NCI-H69 (cell line): ENCODE measurements at regions not wholly inside any gene's neighbourhood (a gene's known extent, or its start where the extent isn't known, plus 50 kb on each side); places are given as distances from the start of the nearest gene placed in this dataset.

Experiments
- DNase-seq: peaks from one replicate; lab custom pipeline; 2025; lab: John Stamatoyannopoulos, UW

DNA sequence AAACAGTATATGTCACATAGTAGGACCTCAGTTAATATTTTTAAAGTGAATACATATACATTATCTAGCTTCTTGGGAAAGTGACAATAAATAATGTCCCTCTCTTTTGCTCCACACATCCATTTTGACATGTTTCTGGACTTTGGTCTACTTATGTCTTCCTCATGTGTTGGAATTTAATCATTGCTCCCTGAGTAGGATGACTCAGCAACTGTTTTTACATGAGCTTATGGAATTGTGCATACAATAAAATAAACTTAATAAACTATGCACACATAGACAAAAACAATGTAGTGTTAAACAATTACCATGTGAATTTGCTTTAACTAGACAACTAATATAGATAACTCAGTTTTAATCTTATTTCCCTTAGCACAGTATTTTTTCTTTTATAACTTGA lies 503.8 kb downstream of the TFAP2B start:
- no peak for DNase-seq

DNA sequence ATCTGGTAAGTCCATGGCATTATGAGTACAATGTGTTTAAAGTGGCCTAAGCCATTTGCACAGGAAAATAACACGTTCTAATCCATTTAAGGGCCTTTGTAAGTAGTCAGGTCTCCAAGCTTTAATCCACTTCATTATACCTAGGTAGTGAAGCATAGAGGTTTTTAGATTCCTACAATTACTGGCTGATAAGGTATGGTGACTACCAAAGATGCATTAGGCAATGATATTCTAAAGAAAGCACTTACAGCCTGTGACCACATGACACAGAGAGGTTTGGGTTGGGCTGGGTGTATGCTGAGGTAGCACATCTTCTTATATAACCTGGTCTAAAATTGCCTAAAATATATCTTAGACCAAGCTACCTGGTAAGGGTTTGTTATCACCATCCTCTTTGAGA lies 504.4 kb downstream of the TFAP2B start:
- peak; percentile 33 for DNase-seq

DNA sequence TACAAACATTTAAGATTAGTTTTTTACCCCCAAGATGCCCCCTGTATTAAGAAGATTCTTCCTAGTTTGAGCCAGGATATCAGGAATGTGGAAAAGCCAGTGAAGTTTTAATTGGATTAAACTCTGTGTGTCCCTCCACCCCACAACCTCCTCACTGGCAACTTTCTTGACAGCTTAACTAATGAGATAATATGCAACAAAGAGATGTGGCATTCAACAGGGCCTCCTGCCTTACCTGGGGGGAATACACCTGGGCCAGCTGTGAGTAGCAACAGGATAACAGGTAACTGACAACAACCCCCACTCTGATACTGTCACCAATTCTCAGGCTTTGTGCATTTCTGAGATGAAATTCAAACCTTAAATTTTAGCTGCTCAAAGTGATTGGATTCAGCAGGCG lies 512.3 kb downstream of the TFAP2B start:
- DNase-seq: no peak

DNA sequence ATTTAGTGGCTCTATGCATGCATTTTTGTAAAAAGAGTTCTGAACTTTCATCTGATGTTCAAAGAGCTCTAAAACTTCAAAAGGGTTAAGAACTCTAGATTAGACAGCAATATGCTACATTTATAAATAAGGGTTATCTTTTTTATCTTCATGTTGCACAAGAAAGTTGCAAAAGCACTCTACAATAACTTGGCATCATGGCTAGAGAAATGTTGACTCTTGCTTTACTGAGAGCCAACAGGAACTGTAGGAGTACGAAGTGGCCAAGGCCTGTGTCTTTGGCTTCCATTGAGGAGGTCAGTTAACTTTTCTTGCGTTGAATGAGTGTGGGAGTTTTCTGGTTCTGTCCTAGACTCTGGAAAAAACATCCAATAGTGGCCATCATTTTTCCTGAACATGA lies 516.9 kb downstream of the TFAP2B start:
- DNase-seq: no peak

DNA sequence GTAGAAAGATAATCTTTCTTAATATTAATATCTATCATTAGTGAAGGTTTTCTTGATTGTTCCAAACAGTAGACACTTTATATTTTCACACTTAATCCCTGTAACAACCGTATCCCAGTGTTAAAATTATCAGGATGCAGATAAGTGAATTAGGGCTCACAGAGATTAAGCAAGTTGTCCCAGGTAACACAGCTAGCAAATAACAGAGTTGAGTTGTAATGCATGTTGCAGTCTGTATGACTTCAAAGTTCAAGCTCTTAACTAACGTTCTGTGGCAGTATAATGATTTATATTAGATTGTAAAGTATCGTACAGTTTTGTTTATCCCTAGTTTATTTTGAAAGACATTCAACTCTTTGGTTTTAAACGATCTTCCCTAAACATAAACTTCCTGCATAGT lies 517.5 kb downstream of the TFAP2B start:
- no peak for DNase-seq

DNA sequence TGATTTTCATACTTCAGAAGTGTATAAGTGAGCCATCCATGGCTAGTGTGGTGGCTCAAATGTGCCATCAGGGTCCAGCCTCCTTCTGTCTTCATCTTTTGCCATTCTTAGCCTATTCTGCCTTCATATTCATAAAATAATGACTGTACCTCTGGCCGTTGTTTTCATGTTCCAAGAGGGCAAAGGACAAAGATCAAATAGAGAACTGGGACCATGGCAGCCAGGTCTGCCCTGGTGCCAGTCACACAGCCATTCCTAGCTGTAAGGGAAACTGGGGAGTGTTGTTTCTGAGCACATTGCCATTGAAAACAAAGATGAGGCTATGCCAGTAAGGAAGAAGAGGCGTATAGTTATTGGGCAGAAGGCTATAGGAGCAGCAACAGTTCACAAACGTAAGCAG lies 518.6 kb downstream of the TFAP2B start:
- no peak for DNase-seq

DNA sequence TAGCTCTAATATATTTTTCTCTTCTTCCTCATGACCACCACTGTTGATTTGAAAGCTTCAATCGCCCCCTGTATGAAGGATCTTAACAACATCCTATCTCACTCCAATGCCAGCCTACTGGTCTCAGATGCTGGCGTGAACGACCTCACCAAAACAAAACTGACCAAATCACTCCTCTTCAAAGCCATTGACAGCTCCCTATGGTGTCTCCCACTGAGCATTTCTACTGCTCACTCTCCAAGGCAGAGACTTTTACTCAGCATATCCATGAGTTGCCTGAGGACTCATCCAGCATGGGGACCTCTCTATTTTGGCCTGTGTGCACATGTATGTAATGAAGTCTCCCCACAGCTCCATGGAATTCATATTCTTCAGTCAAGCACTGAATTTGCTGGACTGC lies 520.4 kb downstream of the TFAP2B start:
- DNase-seq: no peak

DNA sequence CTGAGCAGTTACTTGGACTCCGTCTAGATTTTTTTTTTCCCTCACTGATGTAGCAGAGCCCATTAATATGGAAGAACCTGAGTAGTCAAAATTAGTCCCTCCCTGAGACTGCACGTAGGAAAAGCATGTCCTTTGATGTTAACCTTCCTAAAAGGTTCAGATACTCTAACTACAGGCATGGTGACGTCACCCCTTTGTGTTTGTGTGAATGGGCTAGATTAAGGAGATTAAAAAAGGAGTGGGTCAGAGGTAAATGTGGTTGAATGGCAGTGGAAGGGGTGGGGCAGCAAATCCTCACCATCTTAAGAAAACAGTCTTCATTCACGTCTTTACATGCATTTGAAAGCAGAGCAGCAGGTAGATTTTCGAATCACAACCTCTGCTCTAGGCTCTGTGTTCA lies 521.1 kb downstream of the TFAP2B start:
- DNase-seq: peak; percentile 68

DNA sequence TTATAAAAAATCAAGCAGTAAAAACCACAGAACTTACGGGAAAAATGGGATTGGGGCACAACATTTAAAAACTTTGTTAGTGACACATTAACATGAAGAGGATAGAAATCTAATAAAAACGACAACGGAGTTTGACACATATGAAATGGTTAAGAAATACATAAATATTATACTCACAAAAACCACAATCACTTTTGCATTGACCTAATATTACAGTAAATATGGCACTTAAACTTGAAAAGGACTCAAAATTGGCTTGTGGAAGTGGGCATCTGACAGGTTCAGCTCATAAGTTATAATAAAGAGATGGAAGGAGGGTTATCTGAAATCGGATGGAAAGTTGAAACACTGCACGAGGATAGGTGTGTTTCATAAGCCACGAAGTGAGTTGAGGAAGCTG lies 523.7 kb downstream of the TFAP2B start:
- no peak for DNase-seq

DNA sequence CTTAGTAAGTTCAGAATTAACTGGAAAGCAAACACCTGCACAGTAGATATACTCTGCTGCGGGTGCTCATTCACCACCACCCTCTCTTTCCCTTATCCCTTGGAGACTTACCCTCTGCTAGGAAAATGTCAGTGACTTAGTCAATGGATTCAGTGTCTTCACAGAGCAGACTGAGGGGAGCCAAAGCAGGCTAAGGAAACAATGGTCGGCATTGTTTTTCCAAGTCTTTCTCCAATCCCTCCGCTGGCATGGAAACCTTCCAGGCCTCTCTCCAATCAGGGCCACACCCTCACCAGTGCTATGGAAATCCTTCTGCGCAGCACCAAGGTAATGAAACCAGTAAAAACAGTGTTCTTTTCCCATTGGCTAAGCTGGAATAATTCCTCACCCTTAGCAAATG lies 531.2 kb downstream of the TFAP2B start:
- no peak for DNase-seq

DNA sequence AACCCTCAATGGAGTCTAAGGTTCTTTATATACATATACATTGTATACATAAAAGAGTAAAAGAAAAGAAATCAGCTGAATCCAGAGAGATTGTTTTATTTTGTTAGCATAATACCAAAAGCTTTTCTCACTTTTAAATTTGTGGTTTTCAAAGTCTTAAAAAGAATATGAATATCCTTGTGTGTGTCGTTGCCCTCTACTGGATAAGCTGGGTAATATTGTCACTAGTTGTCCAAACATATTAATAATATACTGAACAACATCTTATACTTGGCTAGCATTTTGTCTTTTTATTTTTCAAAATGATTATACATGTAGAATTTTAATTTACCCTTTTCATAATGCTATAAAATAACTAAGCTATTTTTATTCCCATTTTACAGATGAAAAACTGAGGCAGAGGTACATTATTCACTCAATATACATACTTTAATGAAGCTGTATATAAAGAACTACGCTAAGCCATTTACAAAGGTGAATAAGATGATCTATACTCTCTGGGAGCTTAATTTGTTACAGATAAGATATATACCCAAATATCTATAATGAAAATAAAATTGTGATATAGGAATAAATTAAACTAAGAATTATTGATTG lies 531.7 kb downstream of the TFAP2B start:
- peak; percentile 44 for DNase-seq

DNA sequence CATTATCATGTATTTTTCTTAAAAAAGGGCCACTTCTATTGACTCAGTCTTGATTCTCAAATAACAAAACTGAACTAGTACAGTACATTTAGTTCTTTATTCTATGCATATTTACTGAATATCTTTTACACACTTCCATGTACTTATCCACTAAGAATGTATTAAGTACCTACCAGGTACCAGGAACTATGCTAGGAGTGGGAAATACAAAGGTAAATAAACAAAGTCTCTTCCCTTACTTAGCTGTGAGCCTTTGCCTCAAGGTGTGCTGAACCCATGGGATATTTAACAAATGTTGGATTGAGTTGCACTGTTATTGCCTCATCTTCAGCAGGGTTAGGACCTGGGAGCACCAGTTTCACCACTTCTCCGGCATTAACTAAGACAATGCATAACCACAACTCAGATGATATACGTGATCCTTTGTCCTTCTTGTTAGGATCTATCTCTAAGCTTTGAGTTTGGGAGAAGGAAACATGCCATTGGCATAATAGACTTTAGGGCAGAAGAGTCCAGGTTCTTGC lies 533.9 kb downstream of the TFAP2B start:
- peak; percentile 14 for DNase-seq

DNA sequence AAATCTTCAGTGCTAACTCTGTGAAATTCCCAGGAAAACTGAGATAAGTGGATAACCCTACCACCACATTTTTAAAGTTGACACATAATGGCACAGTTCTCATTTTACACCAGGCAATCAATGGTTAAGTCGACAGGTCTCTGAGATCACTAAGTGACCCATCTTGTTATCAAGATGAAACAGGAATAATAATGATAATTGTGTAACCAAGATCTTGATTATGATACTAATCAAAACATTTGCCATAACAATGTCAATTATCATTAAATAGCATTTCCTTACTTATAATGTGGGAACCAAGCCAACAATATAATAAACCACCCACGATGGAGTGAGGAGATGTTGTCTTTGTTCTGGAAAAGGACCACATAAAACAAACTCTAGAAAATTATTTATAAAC lies 541.6 kb downstream of the TFAP2B start:
- peak; percentile 23 for DNase-seq

DNA sequence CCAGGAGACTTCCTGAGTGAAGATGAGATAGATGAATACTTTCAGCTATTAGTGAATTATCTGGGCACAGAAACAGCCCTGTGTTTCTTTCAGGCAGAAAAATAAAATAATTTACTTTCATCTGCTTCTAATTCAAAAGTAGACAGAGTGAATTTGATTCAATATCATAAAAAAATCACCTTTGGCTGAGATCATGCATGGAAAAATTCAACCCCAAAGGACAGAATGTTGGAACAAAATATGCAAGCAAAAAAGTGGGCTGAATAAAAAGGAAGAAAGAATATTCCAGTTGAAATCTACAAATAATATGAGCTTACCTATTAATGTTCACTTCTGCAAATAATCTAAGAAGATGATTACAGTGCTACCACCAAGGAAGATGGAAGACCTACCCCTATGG lies 546.9 kb downstream of the TFAP2B start:
- no peak for DNase-seq

DNA sequence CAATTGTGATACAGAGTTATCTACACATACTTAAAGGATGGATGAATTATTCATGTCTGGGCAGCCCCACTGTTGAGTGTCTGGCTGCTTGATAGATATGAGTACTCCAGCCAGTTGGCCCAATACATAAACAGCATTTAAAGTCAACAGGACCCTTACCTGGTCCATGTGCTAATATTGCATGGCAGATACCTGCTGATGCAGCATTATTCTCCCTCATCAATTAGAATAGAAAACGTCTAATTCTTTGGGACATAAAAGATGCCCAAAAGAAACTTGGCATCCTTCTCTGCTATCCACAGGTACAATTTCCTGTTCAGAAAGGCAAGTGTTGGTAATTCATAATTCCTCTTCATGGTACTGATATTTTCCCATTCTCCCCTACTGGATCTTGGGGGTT lies 550.8 kb downstream of the TFAP2B start:
- no peak for DNase-seq

DNA sequence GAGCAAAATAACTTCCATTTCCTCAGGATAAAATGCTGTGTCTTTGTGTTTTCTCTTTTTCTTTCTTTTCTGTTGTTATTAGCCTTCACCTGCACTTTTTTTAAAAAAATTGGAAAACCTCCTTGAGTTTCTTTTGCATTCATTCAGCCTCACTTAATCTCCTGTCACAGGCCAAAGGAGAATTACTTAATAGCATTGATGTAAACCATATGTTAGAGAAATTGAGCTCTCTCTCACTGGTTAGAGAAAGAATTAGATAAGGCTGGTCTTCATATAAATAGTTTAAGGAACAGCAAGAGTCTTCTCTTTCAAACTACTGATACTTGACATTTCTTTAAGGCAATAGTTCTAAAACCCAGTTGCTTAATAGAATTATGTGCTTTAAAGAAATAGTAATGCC lies 564.2 kb downstream of the TFAP2B start:
- DNase-seq: no peak

DNA sequence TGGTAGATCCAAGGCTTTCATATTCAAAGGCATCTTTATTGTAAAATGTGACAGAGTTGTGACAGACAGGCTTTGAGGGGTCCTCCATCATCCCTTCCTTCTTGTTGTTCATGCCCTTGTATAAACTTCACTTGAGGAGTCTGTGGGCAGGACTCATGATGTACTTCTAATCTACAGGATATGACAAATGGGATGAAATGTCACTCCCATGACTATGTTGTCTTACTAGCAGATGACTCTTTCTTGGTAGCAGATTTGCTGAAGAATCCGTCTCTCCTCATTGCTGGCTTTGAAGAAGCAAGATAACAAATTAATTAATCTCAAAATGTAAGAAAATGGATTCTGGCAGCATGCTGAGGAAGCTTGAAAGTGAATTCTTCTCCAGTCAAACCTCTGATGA lies 566.1 kb downstream of the TFAP2B start:
- no peak for DNase-seq

DNA sequence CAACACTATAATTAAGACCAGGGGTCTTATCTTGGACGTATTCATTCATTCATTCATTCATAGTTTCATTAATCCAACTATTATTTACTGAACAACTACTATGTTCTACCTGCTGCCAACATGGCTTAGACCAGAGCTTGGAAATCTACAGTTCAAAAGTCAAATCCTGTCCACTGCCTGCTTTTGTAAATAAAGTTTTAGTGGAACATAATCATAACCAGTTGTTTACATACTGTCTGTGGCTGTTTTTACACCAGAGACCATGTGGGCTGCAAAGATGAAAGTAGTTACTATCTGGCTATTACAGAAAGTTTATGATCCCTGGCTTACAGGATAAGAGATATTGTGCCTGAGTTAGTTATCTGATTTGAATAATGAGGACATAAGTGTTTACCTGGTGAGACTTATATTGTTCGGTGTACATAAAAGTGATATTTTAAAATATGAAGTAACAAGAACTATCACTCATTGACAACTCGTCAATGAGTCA lies 567.7 kb downstream of the TFAP2B start:
- DNase-seq: no peak

DNA sequence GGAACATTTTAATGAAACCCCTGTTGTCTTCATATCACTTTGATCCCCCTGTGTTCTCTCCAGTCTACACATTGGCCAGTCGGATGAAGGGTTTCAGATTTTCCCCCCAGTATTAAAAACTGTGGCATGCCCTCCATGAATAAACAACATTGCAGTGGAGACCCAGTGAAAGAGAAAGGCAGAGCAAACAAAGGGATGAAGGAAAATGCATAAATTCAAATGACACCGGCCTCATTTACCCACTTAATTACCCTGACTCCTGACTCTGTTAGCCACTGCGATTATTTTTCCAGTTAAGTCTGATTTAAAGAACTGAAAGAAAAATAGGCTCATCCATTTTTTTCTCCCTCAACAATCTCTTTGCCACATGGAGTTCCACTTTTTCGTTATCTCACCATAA lies 569.2 kb downstream of the TFAP2B start:
- peak; percentile 94 for DNase-seq

DNA sequence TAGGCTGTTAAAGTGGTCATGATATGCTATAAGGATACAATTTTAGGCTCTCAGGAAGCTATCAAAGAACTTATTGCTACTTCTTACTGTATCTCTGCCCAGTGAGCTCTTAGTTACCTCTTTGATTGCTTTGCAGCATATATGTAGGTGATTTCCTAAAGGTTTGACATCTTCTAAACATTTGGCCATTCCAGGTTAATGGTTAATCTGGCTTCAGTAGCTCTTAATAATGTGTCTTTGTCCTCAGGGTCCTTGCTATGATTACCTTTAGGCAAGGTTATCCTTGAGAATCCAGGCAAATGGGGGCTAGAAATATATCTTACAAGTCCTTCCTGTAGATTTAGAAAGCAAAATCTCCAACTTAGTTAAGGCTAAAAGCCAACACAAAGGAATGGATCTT lies 575.4 kb downstream of the TFAP2B start:
- DNase-seq: no peak

DNA sequence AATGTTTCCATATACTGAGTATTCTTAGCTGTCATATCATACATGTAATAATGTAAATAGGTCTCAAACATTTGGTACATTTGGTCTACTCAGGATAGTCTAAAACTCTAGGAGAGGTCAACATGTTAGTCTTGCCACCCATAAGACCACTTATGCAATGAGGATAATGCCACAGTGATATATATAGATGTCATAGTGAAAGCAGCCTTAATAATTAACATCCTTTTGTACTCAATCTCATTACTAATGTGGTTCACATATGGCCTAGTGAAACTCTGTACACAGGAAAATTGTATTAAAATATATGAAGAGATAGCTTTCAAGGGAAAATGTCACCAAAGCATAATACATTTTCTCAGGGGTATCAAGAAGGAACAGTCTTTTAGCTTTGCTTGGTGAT lies 577.9 kb downstream of the TFAP2B start:
- peak; percentile 14 for DNase-seq

DNA sequence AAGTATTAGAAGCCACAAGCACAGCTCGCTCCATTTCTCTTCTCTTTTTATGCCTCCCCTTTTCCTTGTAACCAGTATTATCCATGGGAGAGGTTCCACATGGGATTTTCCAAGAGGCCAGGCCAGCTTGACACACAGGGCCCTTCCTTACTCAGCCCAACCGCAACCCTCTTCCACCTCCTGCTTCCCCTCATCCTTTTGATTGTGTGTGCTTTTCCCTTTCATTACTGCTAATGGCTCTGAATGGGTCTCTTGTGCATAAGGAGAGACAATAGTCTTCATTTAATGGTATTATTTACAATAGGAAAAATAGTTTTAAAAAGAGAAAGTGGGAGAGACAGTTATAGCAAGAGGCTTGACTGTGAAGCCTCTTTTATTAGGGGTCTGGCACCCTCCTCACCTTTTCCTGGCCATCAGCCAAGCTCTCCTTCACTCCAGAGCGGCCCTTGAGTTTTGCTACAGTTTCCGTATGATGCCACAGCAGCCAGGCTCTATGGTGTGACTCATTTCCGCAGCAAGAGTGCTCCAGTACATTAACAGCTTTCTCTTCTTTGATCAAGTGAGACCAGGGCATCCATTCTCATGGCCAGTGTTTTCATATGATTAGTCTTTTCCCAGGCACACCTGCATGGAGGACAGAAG lies 579.5 kb downstream of the TFAP2B start:
- DNase-seq: peak; percentile 93

DNA sequence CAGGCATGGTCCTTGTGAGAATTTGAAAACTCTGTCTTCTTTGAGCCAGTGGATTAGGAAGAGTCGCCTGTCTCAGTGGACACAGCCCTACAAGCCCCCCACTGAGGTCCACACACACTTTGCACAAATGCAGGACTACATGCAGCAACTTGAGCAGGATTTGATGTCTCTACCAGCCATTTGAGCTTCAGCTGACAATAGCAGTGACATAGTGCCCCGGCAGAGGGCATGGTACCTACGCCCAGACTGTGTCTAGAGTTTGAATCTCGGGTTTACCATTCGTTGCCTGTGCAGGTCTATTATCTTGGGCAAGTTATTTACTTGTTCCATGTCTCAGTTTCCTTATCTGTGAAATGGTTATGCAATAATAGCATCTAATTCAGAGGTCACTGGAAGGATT lies 580.1 kb downstream of the TFAP2B start:
- no peak for DNase-seq

DNA sequence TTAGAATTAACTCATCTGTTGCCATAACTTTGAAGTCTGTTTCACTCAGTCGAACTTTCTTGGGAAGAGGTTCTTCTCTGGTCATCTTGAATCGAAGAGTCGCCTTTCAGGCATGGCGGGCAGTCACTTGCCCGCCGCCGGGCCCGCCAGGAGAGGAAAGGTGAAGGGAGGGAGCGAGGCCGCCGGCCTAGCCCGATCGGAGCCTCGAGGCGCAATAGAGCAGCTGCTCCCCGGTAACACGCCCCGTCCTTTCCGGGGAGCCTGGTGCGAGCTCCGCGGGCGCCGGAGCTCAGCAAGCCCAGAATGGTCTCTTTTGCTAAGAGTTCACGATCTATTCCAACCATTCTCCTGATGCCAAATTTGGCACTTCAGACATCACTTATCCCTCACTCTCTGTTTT lies 591.8 kb downstream of the TFAP2B start:
- DNase-seq: no peak
